AG20443 (cell line): ENCODE measurements at regions not wholly inside any gene's neighbourhood (a gene's known extent, or its start where the extent isn't known, plus 50 kb on each side); places are given as distances from the start of the nearest gene placed in this dataset.
"Not testable (repeated sequence)": the region's sequence is repeated elsewhere in the genome, so short reads cannot be mapped to it uniquely, and the experiment has no call there.

Experiments used
- DNase-seq: peaks from one replicate; pipeline ENCODE4 v3.0.0; 2012; ENCODE audit warnings: low spot score, mixed read lengths

GRCh38 chr3:154973851-154974250 lies 106.3 kb upstream of the MME start:
- DNase-seq = no peak

- no peak for DNase-seq
Measured at GRCh38 chr3:154972951-154973350, 107.2 kb upstream of the MME start.

DNA sequence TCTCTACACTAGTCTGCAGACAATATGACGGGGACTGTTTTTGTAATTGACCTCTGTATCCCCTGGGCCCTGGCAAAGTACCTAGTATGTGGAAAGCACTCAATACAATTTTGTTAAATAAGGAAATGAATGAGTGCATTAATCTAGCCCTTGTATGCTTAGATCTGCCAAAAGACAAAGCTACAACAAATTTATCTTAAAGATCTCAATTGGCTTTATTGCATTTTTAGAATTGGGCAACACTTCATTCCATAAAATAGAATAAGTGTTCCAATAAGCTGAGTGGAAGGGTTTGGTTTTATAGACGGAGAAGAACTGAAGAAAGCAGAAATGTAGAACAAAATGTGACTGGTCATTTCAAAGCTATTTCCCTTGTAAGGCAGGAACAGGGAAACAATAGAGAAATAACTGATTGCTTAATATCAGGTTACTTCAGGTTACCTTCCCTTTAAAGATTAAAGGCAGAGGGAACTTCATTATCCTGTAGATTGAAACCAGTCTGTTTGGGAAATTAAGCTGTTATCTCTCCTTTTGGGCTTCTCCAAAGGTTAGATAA lies 108.3 kb upstream of the MME start:
- peak; percentile 24 for DNase-seq

DNA sequence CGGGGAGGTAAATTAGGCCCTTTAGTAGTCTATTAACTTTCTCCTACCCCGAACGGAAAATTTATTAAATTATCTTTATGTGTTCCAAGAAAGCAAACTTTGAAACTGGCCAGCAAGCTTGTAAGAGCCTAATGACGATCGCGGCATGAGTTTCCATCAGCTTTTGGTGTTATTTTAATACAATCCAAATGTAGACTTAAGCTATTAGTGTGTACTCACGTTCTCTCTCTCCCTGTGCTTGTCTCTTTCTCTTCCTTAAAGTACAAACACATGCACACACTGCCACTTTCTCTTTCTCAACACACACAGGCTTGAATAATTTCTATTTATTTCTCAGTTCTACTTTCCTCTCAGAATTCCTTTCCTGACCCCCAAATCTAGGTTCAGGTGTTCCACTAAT lies 108.8 kb upstream of the MME start:
- peak; percentile 20 for DNase-seq

DNA sequence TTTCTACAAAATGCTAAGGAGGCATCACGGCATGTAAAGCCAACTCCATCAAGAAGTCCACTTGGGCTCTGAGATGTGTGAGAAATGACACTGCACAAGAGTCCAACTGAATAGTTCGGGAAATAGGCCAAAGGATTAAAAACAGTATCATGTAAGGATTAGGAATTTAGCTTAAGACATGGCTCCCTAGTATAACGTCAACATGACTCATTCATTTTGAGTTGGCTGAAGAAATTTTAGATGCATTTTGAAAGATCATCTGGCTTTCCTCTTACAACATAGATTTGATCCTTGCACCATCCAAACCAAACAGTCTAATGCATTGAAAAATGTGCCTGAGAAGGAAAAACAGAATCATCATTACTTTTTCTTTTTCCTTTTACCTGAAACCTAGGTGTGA lies 109.3 kb upstream of the MME start:
- peak; percentile 51 for DNase-seq

- DNase-seq = no peak
Measured at GRCh38 chr3:154969366-154969765, 110.8 kb upstream of the MME start.

GRCh38 chr3:154967090-154967489 lies 113.0 kb upstream of the MME start:
- no peak for DNase-seq

- no peak for DNase-seq
Measured at GRCh38 chr3:154956815-154957214, 123.3 kb upstream of the MME start.

GRCh38 chr3:154955907-154956533 lies 124.1 kb upstream of the MME start:
- no peak for DNase-seq

GRCh38 chr3:154954757-154955156 lies 125.4 kb upstream of the MME start:
- peak; percentile 45 for DNase-seq

GRCh38 chr3:154953538-154953937 lies 126.6 kb upstream of the MME start:
- no peak for DNase-seq

GRCh38 chr3:154952553-154952952 lies 127.6 kb upstream of the MME start:
- no peak for DNase-seq

DNA sequence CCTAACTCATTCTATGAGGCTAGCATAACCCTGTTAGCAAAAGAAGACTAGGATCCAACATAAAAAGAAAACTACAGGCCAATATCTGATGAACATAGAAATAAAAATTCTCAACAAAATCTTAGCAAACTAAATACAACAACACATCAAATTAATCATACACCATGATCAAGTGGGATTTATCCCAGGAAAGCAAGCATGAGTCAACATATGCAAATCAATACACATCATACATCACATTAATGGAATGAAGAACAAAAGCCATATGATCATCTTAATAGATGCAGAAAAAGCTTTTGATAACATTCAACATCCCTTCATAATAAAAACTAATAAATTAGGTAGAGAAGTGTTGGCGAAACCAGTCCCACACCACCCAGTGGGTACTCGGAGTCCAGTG lies 136.1 kb upstream of the MME start:
- no peak for DNase-seq

DNA sequence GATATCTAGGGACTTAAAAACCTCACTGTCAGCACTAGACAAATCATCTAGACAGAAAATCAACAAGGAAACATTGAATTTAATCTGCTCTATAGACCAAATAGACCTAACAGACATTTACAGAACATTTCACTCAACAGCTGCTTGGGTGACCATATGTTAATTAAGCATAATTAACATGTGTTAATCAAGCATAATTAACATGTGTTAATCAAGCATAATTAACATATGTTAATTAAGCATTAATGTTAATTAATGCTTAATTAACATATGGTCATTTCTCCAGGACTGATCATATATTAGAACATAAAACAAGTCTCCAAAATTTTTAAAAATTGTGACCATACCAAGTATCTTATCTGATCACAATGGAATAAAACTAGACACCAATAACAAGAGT lies 137.3 kb upstream of the MME start:
- DNase-seq = no peak

- no peak for DNase-seq
Measured at GRCh38 chr3:154936196-154936595, 143.9 kb upstream of the MME start.

DNA sequence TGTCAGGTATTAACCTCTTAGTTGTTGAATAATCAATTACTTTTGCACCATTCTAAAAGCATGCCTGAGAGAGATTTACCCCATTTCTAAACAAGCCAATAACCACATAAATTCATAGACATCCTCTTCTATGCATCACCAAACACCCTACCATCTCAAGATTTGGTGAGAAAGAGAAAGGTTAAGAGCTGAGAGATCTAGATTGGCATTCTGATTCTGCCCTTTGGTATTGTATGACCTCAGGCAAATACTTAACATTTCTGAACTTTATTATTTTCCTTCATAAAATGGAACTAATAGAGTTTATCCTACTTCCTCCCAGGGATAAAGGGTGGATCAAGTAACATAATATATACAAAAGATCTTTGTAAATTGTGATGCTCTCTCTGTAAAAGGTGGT lies 146.5 kb upstream of the MME start:
- no peak for DNase-seq

DNA sequence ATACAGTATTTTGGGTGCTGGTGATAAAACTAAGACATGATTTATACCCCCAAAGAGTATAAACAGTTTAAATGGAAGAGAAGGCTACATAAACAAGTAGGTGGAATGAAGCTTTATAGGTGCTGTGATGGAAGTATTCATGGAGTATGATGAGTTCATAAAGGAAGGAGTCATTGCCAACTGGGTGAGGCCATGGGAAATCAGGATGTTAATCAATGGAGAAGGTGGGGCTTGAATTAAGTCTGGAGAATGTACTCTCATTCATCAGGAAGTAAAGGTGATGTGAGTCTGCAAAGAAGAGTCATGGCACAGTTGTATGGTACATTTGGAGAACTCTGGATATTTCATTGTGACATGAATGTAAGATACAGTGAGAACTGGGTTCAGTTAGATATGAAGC lies 147.5 kb upstream of the MME start:
- no peak for DNase-seq

DNA sequence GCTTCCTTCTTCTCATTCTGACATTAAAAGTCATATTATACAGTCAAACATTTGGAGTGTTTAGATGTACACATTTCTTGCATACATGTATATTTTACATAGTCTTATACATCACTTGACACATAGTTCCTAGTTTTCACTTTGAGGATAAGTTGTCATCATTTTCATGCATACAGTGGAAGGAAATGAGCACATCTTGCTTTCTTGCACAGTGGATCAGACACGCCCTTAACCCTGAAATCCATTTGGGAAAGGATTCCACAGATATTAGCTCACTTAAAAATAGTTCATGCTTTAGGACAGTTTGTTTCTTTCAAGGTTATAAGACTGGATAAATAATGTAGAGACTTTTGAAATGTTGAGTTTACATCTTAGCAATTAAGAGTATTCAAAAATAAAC lies 148.6 kb upstream of the MME start:
- peak; percentile 58 for DNase-seq

DNA sequence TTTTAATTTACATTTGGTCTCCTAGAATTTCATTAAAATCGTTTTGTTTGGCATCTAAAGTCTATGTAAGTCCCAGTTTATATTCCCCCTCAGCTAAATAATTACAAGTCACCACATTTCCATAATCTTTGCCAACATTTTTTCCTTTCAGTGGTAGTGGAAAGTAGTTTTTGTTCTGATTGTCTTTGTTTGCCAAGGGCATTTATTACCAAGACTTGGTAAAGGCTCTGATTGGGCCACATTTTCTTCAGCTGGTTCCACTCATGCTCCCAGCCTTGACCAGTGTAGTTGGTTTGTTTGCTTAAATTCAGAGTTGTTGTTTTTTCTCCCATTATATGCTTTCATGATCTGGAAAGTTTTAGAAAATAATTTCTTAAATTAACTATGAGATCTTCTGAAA lies 153.4 kb upstream of the MME start:
- no peak for DNase-seq

GRCh38 chr3:154921351-154921750 lies 158.8 kb upstream of the MME start:
- DNase-seq = no peak

GRCh38 chr3:154919226-154919625 lies 160.9 kb upstream of the MME start:
- no peak for DNase-seq

GRCh38 chr3:154904328-154904727 lies 175.8 kb upstream of the MME start:
- DNase-seq = peak; percentile 30

GRCh38 chr3:154902495-154902894 lies 177.6 kb upstream of the MME start:
- DNase-seq = not testable (repeated sequence)

GRCh38 chr3:154901278-154901677 lies 178.8 kb upstream of the MME start:
- DNase-seq = no peak
